ENCODE measurements at regions not wholly inside any gene's neighbourhood (a gene's known extent, or its start where the extent isn't known, plus 50 kb on each side); places are given as distances from the start of the nearest gene placed in this dataset.

DNA sequence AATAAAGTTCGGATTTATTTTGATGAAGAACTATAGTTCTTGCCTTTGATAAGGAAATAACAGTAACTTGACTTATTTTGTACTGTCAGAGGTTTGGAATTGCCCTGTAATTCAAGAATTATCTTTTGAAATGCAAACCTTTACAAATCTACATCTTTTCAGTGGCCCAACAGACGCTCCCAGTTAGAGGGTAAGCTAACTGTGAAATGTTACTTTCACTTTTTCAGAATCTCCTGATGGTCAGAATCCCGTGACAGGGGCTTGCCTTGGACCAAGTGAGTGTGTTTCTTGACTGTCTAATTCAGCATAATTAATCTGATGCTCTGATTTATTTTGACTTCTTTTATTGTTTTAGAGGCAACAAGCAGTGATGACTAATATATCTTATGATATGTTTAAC, 262.5 kb downstream of the PLOD2 start:
- no peak for TF ChIP-seq POLR2A (IDR thresholded peaks at IDR 0.05)
- TF ChIP-seq, protein P1, sequence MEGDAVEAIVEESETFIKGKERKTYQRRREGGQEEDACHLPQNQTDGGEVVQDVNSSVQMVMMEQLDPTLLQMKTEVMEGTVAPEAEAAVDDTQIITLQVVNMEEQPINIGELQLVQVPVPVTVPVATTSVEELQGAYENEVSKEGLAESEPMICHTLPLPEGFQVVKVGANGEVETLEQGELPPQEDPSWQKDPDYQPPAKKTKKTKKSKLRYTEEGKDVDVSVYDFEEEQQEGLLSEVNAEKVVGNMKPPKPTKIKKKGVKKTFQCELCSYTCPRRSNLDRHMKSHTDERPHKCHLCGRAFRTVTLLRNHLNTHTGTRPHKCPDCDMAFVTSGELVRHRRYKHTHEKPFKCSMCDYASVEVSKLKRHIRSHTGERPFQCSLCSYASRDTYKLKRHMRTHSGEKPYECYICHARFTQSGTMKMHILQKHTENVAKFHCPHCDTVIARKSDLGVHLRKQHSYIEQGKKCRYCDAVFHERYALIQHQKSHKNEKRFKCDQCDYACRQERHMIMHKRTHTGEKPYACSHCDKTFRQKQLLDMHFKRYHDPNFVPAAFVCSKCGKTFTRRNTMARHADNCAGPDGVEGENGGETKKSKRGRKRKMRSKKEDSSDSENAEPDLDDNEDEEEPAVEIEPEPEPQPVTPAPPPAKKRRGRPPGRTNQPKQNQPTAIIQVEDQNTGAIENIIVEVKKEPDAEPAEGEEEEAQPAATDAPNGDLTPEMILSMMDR (IDR thresholded peaks at IDR 0.05) = no peak

Data from tibial nerve (tissue), 3 donors.